Neural cell (in vitro differentiated cells): ENCODE measurements at regions not wholly inside any gene's neighbourhood (a gene's known extent, or its start where the extent isn't known, plus 50 kb on each side); places are given as distances from the start of the nearest gene placed in this dataset.

ENCODE experiments used
- EP300 ChIP-seq: fragments of 450-650 bp; conservative IDR thresholded peaks from 2 replicates; pipeline ENCODE4 v1.6.1; 2014; ENCODE audit warnings: antibody characterized with exemption, mild to moderate bottlenecking, moderate library complexity; ENCODE audit not compliant: poor library complexity, severe bottlenecking
- EZH2 ChIP-seq: fragments of 200-600, 300-800 bp; shearing (Covaris generic), sonication (generic); IDR thresholded peaks from 2 replicates; pipeline ENCODE4 v1.6.1; 2014; ENCODE audit warnings: antibody characterized with exemption, low read length, borderline replicate concordance, mild to moderate bottlenecking; ENCODE audit not compliant: insufficient read depth, poor library complexity, severe bottlenecking
- POLR2AphosphoS5 ChIP-seq: IDR thresholded peaks from 2 replicates; pipeline ENCODE4 v1.6.1; 2012
- RAD21 ChIP-seq: fragments of 450-650 bp; conservative IDR thresholded peaks from 2 replicates; pipeline ENCODE4 v1.6.1; 2014; ENCODE audit warnings: antibody characterized with exemption, mild to moderate bottlenecking, moderate library complexity
- REST ChIP-seq: IDR thresholded peaks from 2 replicates; pipeline ENCODE4 v1.6.1; 2012; ENCODE audit warnings: borderline replicate concordance
- SMC3 ChIP-seq: fragments of 450-650 bp; conservative IDR thresholded peaks from 2 replicates; pipeline ENCODE4 v1.6.1; 2014; ENCODE audit warnings: antibody characterized with exemption, mild to moderate bottlenecking, moderate library complexity; ENCODE audit not compliant: poor library complexity
- TAF1 ChIP-seq: IDR thresholded peaks from 2 replicates; pipeline ENCODE4 v1.6.1; 2012; ENCODE audit warnings: low read depth
- TF ChIP-seq, protein P1 (sequence below): fragments of 450-650 bp; IDR thresholded peaks from 2 replicates; pipeline ENCODE4 v1.5.1; 2014; ENCODE audit warnings: antibody characterized with exemption, mild to moderate bottlenecking, moderate library complexity; ENCODE audit not compliant: poor library complexity, severe bottlenecking

DNA sequence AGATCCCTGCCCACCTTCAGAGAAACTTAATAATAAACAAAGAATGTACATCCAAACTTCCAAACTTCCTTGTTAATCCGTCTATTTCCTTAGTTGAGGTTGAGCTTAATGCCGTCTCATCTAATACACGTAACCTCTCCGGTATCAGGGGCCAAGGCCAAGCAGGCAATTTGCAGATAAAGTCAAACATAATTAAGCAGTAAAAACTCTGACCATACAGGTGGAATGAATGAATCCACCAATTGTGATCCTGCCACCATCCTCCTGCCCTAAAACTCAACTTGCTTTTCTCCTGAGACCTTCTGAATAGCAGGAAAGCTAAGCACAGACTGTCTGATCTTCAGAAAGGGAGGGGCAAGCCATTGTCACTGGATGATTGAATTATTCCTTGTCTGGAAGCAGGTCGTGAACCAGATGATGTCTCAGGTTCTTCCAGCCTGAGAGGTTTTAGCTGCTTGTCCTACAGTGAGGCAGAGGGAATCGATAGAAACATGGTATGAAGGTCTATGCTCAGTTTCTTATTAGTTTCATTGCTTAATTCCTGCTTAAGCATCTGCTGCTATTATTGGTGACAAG lies 1111.8 kb upstream of the EEF2KMT start:
- TF ChIP-seq EZH2 (no peak), TAF1 (no peak), RAD21 (no peak), REST (no peak), POLR2AphosphoS5 (no peak), SMC3 (no peak), EP300 (no peak)
- TF ChIP-seq, protein P1, sequence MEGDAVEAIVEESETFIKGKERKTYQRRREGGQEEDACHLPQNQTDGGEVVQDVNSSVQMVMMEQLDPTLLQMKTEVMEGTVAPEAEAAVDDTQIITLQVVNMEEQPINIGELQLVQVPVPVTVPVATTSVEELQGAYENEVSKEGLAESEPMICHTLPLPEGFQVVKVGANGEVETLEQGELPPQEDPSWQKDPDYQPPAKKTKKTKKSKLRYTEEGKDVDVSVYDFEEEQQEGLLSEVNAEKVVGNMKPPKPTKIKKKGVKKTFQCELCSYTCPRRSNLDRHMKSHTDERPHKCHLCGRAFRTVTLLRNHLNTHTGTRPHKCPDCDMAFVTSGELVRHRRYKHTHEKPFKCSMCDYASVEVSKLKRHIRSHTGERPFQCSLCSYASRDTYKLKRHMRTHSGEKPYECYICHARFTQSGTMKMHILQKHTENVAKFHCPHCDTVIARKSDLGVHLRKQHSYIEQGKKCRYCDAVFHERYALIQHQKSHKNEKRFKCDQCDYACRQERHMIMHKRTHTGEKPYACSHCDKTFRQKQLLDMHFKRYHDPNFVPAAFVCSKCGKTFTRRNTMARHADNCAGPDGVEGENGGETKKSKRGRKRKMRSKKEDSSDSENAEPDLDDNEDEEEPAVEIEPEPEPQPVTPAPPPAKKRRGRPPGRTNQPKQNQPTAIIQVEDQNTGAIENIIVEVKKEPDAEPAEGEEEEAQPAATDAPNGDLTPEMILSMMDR, result no peak
